ENCODE measurements at regions not wholly inside any gene's neighbourhood (a gene's known extent, or its start where the extent isn't known, plus 50 kb on each side); places are given as distances from the start of the nearest gene placed in this dataset.

DNA sequence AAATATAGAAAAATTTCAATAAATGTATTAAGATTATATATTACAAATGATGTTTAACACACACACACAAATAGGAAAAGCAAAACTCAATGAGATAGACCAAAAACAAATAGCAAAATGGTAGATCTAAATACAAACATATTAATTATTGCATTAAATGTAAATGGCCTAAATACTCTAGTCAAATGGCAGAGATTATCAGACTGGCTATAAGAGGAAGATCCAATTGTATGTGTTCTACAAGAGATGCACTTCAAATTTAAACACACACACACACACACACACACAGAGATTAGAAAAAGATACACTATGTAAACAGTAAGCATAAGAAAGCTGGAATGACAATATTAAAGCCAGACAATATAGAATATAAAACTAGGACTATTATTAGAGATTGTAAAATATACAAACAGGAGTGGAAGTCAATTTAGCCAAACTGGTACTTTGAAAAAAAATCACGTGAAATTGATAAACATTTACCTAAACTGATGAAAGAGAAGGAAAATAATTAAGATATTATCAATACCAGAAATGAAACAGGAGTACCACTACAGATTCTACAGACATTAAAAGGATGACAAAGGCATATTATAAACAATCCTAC is 150.5 kb downstream of the TBXT start:
- no peak for DNase-seq
- H3K27ac Mint-ChIP-seq (ENCODE audit: unreplicated experiment), result no peak overlapping the region
- H3K4me1 Mint-ChIP-seq (ENCODE audit: low read depth, unreplicated experiment), result no peaks in the 10 kb centered on the region
- no peak overlapping the region for H3K4me3 Mint-ChIP-seq (ENCODE audit: unreplicated experiment)
- H3K36me3 Mint-ChIP-seq (ENCODE audit: unreplicated experiment), result peaks cover 5% of the 10 kb centered on the region
- H3K9me3 Mint-ChIP-seq (ENCODE audit: unreplicated experiment), result peaks cover 3% of the 10 kb centered on the region
- TF ChIP-seq, protein P1, sequence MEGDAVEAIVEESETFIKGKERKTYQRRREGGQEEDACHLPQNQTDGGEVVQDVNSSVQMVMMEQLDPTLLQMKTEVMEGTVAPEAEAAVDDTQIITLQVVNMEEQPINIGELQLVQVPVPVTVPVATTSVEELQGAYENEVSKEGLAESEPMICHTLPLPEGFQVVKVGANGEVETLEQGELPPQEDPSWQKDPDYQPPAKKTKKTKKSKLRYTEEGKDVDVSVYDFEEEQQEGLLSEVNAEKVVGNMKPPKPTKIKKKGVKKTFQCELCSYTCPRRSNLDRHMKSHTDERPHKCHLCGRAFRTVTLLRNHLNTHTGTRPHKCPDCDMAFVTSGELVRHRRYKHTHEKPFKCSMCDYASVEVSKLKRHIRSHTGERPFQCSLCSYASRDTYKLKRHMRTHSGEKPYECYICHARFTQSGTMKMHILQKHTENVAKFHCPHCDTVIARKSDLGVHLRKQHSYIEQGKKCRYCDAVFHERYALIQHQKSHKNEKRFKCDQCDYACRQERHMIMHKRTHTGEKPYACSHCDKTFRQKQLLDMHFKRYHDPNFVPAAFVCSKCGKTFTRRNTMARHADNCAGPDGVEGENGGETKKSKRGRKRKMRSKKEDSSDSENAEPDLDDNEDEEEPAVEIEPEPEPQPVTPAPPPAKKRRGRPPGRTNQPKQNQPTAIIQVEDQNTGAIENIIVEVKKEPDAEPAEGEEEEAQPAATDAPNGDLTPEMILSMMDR (IDR thresholded peaks at IDR 0.05; ENCODE audit: partially characterized antibody, unreplicated experiment), result no peak
- H3K27me3 Mint-ChIP-seq (ENCODE audit: unreplicated experiment), result no peaks in the 10 kb centered on the region

DNA sequence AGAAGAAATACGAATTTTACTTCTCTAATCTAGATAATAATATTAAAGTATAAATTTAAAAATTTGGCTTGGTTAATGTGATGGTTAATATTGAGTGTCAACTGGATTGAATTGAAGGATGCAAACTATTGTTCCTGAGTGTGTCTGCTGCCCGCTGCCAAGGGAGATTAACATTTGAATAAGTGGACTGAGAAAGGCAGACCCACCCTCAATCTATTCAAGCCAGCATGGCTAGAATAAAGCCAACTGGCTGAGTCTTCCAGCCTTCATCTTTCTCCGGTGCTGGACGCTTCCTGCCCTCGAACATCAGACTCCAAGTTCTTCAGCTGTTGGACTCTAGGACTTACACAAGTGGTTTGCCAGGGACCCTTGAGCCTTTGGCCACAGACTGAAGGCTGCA is 152.7 kb downstream of the TBXT start:
- Mint-ChIP-seq H3K27ac (ENCODE audit: unreplicated experiment) (no peak overlapping the region), H3K9me3 (ENCODE audit: unreplicated experiment) (peaks cover 3% of the 10 kb centered on the region), H3K27me3 (ENCODE audit: unreplicated experiment) (peaks cover 1% of the 10 kb centered on the region), H3K4me1 (ENCODE audit: low read depth, unreplicated experiment) (no peaks in the 10 kb centered on the region), H3K4me3 (ENCODE audit: unreplicated experiment) (no peak overlapping the region), H3K36me3 (ENCODE audit: unreplicated experiment) (peaks cover 5% of the 10 kb centered on the region)
- no peak for DNase-seq
- TF ChIP-seq, protein P1 (IDR thresholded peaks at IDR 0.05; ENCODE audit: partially characterized antibody, unreplicated experiment), result no peak

DNA sequence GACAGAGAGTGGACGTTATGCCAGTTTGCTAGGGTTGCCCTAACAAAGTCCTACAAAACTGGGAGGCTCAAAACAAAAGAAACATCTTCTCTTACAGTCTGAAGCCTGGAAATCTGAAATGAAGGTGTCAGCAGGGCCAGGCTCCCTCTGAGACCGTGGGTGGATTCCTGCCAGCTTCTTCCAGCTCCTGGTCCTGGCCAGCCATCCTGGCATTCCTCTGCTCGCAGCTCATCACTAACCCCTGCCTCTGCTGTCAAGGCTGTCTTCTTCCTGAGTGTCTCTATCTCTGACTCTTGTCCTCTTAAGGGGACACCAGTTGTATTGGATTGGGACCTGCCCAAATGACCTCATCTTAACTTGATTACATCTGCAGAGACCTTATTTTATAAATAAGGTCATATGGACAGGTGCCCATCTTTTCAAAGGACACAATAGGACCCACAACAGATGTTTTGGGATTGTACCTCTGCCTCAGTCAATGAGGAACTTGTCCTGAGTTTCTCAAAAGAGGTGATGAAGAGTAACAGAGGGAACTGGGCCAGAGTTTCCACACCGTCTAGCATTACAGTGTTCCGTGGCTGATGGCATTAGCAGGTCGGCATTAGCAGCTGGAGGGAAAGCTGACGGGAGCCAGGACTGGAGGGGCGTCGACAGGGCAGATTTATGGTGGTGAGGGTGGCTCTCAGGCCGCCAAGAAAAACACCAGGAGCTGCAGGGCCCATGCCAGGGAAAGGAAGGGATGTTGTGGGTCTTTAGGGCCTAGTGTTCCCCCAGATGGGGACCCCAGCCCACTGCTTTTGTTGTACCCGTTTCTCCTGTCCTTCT is 157.3 kb downstream of the TBXT start:
- Mint-ChIP-seq H3K27ac (ENCODE audit: unreplicated experiment) (no peak overlapping the region), H3K36me3 (ENCODE audit: unreplicated experiment) (peaks cover 4% of the 10 kb centered on the region), H3K4me3 (ENCODE audit: unreplicated experiment) (no peak overlapping the region), H3K4me1 (ENCODE audit: low read depth, unreplicated experiment) (peaks cover 17% of the 10 kb centered on the region), H3K9me3 (ENCODE audit: unreplicated experiment) (peaks cover 1% of the 10 kb centered on the region), H3K27me3 (ENCODE audit: unreplicated experiment) (peaks cover 14% of the 10 kb centered on the region)
- DNase-seq, result no peak
- TF ChIP-seq, protein P1 (IDR thresholded peaks at IDR 0.05; ENCODE audit: partially characterized antibody, unreplicated experiment), result no peak

DNA sequence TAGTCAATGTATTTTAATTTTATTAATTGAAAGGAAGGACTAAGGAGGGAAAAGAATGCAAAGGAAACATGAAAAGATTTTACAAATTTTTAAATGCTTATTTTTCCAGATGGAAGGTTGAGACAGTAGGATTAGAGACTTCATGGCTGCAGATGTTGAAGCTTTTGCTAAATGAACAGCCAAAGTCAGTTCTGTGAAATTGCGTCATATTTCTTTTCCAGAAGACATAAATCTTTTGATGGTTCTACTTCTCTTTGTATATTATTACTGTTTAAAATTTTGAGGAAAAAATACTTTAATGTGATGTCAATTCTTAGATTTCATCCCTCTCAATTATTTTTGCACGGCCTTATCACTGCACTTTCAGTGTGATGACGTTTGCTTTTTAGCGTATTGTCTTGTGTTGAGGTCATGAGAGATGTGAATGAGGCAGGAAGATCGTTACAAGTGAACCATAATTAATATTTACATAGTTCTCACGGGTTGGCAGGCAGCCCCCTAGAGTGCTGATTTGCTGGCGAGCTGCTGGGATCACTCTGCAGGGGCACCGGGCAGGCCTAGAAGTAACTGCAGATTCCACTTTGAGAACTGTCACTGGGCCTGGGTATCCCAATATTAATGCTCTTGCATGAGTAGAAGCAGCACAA is 158.1 kb downstream of the TBXT start:
- Mint-ChIP-seq H3K4me3 (ENCODE audit: unreplicated experiment) (peak overlapping the region; percentile 86), H3K27ac (ENCODE audit: unreplicated experiment) (peak overlapping the region; percentile 39), H3K27me3 (ENCODE audit: unreplicated experiment) (peaks cover 14% of the 10 kb centered on the region), H3K9me3 (ENCODE audit: unreplicated experiment) (peaks cover 3% of the 10 kb centered on the region), H3K36me3 (ENCODE audit: unreplicated experiment) (peaks cover 4% of the 10 kb centered on the region), H3K4me1 (ENCODE audit: low read depth, unreplicated experiment) (peaks cover 20% of the 10 kb centered on the region)
- TF ChIP-seq, protein P1 (IDR thresholded peaks at IDR 0.05; ENCODE audit: partially characterized antibody, unreplicated experiment), result no peak
- no peak for DNase-seq
